D341Med (cell line): ENCODE measurements at regions not wholly inside any gene's neighbourhood (a gene's known extent, or its start where the extent isn't known, plus 50 kb on each side); places are given as distances from the start of the nearest gene placed in this dataset.
"Not testable (repeated sequence)": the region's sequence is repeated elsewhere in the genome, so short reads cannot be mapped to it uniquely, and the experiment has no call there.

ENCODE experiments used
- DNase-seq: peaks from one replicate; pipeline ENCODE4 v3.0.0; 2012; ENCODE audit warnings: low spot score

DNA sequence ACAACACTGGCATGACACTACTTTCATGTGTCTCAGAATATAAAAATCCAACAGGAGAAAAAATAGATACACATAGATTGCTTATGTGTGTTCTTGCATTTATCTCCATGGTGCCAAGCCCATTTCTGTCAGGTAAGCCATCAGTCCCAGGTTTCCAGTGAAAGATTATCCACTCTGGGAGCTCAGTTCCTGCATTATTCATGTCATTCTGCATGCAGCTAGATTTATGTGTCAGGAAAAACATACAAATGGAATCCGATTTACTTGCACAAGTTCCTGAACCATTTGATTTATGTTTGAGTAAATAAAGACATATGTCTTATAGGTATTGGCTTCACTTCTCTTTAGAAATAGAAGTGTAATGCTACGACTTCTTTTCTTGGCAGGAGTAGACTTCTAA, 569.7 kb downstream of the KCNJ2 start:
- DNase-seq: no peak

DNA sequence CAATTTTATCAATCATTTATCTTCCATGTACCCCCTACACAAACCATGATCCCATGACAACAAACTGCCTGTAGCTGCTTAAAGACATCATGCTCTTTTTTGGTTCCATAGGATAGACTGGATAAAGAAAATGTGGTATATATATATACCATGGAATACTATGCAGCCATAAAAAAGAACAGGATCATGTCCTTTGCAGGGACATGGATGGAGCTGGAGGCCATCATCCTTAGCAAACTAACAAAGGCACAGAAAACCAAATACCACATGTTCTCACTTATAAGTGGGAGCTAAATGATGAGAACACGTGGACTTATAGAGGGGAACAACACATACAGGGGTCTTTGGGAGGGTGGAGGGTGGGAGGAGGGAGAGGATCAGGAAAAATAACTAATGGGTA, 577.2 kb downstream of the KCNJ2 start:
- not testable (repeated sequence) for DNase-seq

DNA sequence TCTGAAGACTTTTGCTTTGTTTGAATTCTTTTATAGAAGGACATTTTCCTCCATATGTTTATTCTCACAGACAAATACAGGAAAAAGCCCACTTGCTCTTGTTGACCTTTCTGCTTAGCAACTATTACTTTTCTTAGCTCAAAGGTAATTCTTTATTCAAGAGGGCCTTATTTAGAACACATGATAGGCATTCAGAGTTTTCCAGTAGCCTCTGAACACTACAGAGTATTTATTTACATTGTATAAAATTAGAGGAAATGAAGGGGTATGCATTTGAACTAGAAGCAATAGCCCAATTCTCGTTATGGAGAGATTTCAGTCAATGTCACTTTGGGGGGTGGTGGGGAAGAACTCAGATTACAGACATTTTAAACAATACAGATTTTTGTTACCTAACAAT, 581.7 kb downstream of the KCNJ2 start:
- no peak for DNase-seq

DNA sequence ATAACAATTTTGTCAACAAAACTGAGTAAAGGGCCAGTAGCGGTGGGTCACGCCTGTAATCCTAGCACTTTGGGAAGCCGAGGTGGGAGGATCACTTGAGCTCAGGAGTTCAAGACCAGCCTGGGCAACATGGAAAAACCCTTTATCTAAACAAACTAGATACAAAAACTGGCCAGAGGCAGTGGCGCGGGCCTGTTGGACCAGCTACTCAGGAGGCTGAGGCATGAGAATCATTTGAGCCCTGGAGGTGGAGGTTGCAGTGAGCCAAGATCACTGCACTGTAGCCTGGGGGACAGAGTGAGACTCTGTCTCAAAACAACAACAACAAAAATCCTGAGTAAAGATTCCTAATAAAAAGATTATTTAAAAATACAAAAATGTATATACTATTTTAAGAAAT, 583.1 kb downstream of the KCNJ2 start:
- DNase-seq: not testable (repeated sequence)

DNA sequence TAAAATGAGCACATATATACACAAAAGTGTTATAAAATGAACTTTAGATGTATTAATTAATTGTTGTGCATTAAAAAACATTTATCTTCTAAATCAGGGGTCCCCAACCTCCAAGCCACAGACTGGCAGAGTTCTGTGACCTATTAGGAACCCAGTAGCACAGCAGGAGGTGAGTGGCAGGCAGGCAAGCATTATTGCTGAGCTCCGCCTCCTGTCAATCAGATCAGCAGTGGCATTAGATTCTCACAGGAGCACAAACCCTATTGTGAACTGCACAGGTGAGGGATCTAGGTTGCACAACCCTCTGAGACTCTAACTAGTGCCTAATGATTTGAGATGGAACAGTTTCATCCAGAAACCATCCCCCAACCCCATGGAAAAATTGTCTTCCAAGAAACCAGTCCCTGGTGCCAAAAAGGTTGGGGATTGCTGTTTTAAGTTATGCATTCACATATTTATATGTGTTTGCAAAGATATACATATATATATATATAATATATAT, 583.7 kb downstream of the KCNJ2 start:
- no peak for DNase-seq

DNA sequence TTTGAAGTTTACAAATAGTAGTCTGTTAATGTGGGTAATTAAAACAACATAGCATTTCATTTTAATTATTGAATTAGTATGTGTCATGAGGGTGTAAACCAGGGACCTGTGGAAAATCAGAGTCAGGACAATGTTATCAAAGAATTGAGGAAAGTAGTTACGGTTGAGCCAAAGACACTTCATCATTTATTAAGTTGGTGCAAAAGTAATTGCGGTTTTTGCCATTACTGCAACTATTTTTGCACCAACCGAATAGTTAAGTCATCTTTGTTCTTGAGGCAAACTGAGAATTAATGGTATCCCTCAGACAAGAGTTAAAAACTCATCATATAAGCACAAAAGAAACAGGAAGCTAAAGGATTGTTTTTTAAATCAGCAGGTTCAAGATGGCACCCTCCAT, 593.7 kb downstream of the KCNJ2 start:
- DNase-seq: no peak

DNA sequence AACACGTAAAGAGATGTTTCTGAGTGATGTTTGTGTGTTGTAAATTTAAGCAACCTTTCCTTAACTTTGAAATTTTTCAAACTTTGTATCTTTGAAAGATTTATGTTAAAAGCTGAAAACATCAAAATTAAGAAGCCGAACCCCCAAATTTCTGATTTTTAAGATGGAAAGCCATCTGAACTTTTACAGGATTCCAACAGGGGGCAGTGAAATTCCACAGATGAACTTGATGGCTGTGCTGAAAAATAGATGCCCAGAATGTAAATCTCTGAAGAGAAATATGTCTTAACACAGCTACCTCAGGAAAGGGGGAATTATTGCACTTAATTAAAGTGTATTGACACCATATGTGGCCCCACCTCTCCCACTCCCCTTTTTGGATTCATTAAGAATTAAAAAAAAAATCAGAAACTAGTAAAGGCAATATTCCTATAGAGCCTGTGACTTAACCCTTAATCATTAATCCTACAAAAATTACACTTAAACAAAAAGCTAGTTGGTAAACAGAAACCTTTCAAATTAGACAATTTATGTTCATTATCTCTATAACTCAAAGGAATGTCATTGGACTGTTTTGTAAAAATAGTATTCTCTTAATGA, 597.9 kb downstream of the KCNJ2 start:
- DNase-seq: peak; percentile 49

DNA sequence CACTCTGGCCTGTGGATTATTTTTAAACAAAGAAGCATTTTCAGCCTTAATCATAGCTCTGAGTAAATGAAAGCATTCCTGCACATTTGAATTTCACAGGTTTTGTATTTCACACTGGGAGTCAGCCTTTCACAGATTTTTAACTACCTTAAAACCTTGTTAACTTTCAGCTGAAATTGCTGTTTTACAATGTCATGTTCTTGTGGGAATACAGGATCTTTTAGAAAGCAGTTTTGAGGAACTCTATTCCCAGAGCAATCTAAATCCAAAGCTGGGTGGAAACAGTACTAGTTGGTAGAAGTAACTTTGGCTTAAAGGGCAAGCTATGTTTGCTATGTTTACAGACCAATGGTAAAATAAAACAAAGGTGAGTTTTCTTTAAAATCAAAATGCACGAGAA, 600.6 kb downstream of the KCNJ2 start:
- DNase-seq: no peak

DNA sequence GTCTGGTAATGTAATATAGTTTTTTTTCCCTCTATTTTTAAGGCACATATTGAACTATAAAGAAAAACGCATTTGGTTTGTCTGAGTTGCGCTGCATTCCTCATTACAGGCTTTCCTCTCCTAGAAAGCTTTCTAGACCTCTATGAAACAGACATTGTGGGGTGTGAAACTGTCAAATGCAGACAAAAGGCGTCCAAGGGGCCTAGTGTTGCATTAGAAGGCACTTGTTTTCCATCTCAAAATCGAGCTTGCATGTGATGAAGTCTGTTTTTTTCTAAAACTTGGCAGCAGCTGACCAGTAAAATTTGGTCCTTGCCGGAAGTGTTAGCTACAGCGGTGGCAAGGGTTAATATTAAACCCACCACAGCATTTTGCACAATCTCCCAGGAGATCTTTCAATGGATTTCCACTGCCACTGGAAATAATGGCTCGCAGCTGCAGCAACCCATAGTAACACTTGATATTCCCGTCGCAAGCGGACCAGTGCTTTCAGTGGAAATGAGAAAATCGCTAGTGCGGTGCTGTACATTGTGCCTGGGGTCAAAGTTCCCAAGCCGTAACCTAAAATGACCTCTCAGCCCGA, 602.6 kb downstream of the KCNJ2 start:
- DNase-seq: no peak

DNA sequence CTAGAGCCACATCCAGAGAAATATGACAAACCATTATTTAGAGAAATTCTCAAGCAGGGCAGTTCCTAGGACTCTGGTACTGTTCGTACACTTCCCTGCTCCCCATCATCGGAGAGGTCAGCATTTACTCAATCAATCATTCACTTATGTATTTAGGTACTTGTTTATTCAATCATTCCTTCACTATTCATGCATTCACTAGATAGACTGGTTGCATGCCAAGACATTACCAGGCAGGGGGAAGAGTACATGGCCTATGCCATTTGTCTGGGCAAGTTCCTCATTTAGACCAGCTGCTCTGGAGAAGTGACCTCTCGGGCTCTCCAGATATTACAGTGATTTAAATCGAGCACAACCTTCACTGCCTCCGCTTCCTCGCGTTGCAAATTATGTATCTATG, 603.4 kb downstream of the KCNJ2 start:
- no peak for DNase-seq

DNA sequence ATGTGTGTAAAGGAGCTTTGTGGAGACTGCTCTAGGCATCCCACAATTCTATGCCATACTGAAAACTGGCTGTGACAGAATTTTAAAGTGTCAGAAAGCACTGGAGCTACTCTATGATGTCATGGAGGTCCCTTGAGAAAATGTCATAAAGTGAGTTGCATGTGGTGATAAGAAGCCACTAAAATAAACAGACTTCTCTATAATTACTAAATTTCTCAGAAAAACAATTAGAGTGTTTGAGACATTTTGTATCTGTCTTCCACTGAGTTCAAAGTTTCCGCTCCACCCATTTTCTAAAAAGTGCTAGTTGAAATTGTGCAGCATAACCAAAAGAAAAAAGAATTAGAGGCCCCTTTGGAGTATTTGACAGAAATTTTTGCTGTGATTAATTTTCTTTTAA, 603.9 kb downstream of the KCNJ2 start:
- DNase-seq: no peak

DNA sequence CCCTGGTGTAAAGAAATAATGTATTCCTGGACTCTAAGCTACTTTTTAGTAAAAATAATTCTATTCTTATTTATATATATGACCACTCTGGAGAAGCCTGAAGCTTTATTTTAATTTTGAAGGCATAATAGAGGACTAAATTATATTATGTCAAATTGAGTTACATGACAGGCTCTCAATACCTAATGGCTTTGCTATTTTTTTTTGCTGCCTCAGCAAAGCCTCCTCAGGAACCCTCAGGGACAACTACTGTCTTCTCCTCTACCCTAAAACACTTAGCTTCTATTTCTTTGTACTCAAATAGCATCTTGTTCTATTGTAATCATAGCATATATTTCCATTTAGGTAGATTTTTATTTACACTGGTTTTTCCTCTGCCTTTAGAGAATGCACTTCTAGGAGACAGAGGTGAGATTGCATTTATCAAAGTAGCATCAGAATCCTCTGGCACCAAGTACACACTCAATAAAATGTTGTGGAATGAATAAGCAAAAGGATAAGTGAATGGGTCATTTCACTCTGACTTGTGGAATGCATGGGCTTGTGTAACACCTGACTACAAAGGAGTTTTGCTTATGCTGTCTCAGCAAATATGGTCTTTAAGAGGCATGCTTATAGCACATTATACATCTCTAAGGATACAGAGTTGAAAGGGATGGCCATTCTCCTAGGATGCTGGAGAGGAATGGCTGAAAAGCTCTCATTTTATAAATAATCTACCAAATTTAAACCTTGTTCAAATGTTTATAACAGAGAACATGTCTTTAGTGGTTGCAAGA, 605.2 kb downstream of the KCNJ2 start:
- no peak for DNase-seq

DNA sequence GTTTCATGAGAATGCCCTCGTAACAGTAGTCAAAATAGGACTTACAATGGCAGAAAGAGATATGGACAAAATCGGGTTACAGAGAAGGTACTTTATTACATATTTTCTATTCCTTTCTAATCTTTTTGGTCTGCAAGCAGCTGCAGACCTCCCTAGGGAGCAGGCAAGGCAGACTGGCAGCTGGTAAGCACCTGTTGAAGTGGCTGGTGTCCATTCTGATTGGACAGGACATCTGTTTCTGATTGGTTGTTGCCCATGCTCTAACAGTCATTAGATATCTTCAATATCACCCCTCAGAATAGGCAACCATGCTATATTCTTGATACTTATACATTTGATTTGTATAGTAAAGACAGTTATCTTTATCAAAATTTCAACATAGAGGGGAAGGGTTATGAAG, 606.3 kb downstream of the KCNJ2 start:
- no peak for DNase-seq

DNA sequence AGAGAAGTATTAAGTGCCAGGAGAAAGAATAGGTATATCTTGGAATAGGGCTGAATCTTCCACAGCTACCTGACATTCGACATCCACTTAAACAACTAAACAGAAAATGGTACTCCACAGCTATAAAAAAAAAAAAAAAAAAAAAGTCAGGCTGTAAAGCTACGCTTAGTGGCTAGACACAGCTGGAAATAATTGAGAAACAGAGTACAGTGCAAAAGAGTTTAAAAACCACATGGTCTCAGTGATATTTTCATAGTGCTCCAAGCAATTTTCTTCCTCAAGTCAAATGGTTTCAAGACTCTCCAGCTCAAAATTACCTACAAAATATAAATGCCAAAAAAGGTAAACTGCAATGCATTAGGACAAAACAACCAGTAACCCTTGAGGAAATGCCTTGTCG, 607.1 kb downstream of the KCNJ2 start:
- DNase-seq: no peak

DNA sequence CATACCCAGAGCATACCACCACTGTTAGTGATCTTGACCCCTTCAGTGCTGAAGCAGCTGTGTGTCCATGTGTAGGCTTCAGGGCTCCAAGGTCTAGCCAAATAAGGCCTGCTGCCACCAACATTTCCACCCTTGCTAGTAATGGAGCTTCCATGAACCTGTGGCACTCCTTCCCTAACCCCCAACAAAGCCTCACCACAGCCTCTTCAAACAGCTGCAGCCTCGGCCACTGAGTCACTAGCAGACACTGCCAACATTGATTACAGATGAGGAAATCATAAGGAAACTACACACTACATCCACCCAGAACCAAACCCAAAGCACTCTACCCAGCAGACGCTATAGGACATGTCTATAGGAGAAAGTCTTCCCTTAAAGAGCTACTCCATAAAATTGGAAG, 610.7 kb downstream of the KCNJ2 start:
- no peak for DNase-seq

DNA sequence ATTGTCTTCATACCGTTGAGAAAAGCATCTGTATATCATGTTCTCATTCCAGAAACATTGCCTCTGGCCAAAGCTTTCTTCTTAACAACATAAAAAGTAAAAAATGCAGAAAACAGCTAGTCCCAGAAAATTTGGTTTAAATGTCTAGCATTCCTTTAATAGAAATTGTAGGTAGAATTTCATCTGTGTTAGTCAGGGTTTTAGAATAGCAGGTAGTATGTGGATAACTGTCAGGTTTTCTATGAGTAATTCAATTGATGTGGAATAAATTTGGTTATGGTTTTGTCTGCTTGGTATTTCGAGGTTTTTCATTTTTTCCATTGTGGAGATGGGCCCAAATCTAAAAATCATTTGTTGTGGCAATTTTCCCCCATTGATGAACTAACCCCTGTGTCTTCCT, 616.7 kb downstream of the KCNJ2 start:
- DNase-seq: no peak

DNA sequence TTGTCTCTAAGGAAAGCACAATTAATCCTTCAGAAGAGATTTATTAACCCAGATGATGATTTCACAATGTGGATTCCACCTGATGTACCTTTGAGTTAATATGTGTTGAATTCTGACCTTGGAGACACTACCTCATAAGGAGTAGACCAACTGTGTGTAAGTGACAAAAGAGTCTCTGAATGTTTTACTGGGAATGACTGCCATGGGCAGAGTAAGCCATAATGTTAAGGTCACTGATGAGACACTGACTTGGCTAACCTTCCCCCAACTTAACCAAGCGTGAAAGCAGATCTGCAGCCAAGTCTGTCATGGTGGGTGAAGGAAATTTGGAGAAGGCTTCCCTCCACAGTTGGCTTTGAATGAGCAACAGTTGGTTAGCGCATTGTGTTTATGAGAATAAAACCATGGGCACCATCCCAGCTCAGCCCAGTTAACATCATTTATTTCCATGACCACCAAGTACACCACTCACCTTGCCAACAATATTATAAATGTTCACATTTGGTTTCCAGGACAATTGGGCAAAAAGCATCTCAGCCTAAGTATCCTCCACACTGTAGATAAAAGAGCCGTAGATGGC, 618.5 kb downstream of the KCNJ2 start:
- DNase-seq: no peak

DNA sequence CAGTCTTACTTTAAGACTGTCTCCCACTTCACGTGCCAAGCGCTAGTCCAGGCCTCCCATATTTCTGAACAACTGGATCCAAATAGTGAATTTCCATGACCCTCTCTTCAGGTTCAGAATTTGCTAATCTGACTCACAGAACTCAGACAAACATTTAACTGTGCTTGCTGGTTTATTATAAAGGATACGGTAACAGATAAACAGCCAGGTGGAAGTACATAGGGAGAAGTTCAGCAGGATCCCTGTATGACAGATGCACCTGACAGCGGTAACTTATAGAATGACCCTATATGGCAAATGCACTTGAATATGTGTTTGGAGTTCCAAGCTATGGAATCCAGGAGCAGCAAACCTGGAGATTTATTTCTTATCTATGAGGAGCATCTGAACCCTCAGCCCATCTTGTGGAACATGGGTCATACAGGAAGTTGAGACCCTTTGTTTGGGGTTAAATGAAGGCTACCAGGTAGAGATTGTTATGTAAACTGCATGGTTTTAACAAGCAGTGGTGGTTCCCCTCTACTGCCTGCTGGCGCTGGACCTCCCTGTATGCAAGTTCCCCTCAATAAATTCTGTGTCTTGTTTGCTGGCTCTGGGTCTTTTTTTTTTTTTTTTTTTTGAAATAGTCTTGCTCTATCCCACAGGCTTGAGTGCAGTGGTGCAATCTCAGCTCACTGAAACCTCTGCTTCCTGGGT, 622.6 kb downstream of the KCNJ2 start:
- DNase-seq: no peak

DNA sequence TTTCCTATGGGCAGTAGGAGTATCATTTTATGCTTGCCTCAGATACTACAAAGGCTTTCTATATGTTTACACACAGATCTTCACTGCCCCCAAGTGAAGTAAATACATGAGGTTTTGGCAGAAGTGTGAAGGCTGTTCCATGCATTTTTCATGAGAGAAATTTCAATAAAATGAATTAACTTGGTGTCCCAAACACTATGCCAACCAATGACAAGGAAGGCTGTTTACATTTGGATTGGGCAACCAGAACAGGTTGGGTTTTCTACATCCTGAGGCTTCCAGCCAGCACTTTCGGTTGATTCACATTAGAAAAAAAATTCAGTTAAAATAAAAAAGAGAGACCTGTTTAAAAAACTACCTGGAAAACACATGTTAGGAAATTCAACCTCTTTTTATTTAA, 625.4 kb downstream of the KCNJ2 start:
- DNase-seq: no peak

DNA sequence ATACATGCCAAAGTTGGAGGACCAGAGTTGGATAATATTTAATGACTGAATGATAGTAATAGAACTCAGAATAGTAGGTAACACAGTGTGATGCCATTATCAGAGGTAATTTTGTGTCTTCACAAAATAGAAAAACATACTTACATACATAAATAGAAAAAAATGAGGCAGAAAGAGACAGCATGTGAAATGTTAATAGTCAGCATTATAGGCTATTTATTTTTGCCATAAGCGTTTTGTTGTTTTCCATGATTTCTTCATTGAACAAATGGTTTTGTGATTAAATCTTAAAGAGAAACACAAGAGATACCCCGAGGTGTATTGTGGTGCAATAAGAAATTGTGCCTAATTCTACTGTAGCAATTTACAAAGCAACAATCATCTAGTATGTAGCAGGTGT, 626.3 kb downstream of the KCNJ2 start:
- DNase-seq: no peak

DNA sequence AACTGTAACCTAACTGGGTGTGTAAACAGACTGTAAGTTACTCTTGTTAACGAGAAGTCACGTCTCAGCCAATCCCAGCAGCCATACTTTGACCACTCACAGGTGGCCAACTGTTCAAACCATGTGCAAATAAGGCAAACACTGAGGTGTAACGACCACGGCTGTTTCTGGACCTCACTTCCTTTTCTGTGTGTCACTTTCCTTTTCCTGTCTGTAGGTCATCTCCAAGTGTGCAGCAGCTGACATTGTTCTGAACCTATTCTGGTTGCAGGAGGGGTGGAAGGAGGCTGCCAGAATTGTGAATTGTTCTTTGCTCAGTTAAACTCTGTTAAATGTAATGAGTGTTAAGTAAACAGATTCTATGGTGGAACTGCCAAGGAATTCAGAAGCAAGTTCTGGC, 627.4 kb downstream of the KCNJ2 start:
- no peak for DNase-seq

DNA sequence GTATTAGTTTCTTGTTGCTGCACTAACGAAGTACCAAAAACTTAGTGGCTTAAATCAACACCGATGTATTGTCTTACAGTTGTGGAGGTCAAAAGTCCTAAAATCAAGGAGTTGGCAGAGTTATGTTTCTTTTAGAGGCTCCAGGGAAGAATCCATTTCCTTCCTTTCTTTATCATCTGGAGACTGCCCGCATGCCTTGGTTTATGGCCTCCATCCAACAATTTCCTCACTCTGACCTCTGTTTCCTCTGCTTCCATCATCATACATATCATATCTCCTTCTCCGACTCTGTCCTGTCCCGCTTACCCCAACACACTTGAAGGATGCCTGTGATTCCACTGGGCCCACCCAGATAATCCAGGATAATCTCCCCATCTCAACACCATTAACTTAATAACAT, 627.8 kb downstream of the KCNJ2 start:
- DNase-seq: peak; percentile 44

DNA sequence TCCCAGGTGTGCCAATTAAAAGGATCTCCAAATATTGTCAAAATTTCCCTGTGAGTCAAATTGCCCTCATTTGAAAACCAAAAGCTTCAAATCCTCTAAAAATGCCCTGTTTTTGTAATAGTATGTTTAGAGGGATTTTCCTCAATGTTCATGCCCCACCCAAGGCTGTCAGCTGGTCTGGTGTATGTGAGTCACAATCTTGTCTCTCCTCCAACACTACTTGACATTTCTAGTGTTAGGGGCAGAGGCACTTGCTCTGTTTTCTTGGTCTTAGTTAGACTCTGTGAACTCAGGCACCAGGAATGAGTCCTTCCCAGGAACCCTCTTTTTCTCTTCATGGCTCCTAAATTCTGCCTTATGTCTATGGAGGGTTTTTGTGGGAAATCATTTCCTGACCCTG, 634.8 kb downstream of the KCNJ2 start:
- no peak for DNase-seq
